GM23338 (cell line): ENCODE measurements at regions not wholly inside any gene's neighbourhood (a gene's known extent, or its start where the extent isn't known, plus 50 kb on each side); places are given as distances from the start of the nearest gene placed in this dataset.

Experiments used
- ATAC-seq: fragments of 200-7000 bp; cut with Tn5 transposase; 3 replicates; pipeline ENCODE4 v1.9.1; 2020
- DNase-seq: peaks from one replicate; pipeline ENCODE4 v3.0.0-alpha.2; 2015; ENCODE audit warnings: low spot score
- H2AFZ ChIP-seq: fragments of 200-600 bp; sonication (generic); 2 replicates; pipeline ENCODE4 v1.8.0; 2016; ENCODE audit warnings: antibody characterized with exemption, mild to moderate bottlenecking, moderate library complexity
- H3F3A ChIP-seq: fragments of 200-600 bp; sonication (generic); replicated peaks from 2 replicates; pipeline ENCODE4 v1.8.0; 2017; ENCODE audit warnings: antibody characterized with exemption, mixed run types, low read depth
- H3K27ac ChIP-seq: fragments of 200-600 bp; sonication (generic); 2 replicates; pipeline ENCODE4 v1.6.1; 2016; ENCODE audit warnings: low read depth
- H3K27me3 ChIP-seq: fragments of 200-600 bp; sonication (generic); 2 replicates; pipeline ENCODE4 v1.8.0; 2016; ENCODE audit warnings: mild to moderate bottlenecking, mixed run types, moderate library complexity; ENCODE audit not compliant: insufficient read depth
- H3K36me3 ChIP-seq: fragments of 200-600 bp; sonication (generic); 2 replicates; pipeline ENCODE4 v1.8.0; 2016; ENCODE audit warnings: mild to moderate bottlenecking; ENCODE audit not compliant: insufficient read depth
- H3K4me1 ChIP-seq: fragments of 200-600 bp; sonication (generic); 2 replicates; pipeline ENCODE4 v1.8.0; 2016; ENCODE audit warnings: mild to moderate bottlenecking, moderate library complexity; ENCODE audit not compliant: insufficient read depth
- H3K4me2 ChIP-seq: fragments of 200-600 bp; sonication (generic); 2 replicates; pipeline ENCODE4 v1.7.1; 2017; ENCODE audit warnings: mixed run types
- H3K4me3 ChIP-seq: fragments of 200-600 bp; sonication (generic); 2 replicates; pipeline ENCODE4 v1.6.1; 2016; ENCODE audit warnings: mixed run types
- H3K79me2 ChIP-seq: fragments of 200-600 bp; sonication (generic); replicated peaks from 2 replicates; pipeline ENCODE4 v1.8.0; 2017; ENCODE audit warnings: mild to moderate bottlenecking; ENCODE audit not compliant: insufficient read depth
- H3K9me2 ChIP-seq: fragments of 200-600 bp; sonication (generic); 2 replicates; pipeline ENCODE4 v1.8.0; 2017; ENCODE audit not compliant: insufficient read depth
- H4K20me1 ChIP-seq: fragments of 200-600 bp; sonication (generic); replicated peaks from 2 replicates; pipeline ENCODE4 v1.8.0; 2017; ENCODE audit warnings: mild to moderate bottlenecking; ENCODE audit not compliant: insufficient read depth
- H3K27ac Mint-ChIP-seq: 2 replicates; pipeline ENCODE4 v1.8.0; 2020; ENCODE audit warnings: inconsistent platforms, mild to moderate bottlenecking, moderate library complexity, mixed read lengths
- H3K27me3 Mint-ChIP-seq: 3 replicates; pipeline ENCODE4 v1.8.0; 2022; ENCODE audit warnings: low read depth, mild to moderate bottlenecking, moderate library complexity, mixed read lengths, inconsistent platforms; ENCODE audit not compliant: insufficient read depth, poor library complexity
- H3K36me3 Mint-ChIP-seq: 3 replicates; pipeline ENCODE4 v1.8.0; 2021; ENCODE audit warnings: low read depth, mild to moderate bottlenecking, inconsistent platforms, moderate library complexity, mixed read lengths
- H3K4me1 Mint-ChIP-seq: 3 replicates; pipeline ENCODE4 v1.8.0; 2020; ENCODE audit warnings: mild to moderate bottlenecking, inconsistent platforms, mixed read lengths
- H3K4me3 Mint-ChIP-seq: 3 replicates; pipeline ENCODE4 v1.8.0; 2021; ENCODE audit warnings: moderate library complexity, mild to moderate bottlenecking, inconsistent platforms, mixed read lengths
- H3K9me3 Mint-ChIP-seq: 3 replicates; pipeline ENCODE4 v1.8.0; 2020; ENCODE audit warnings: moderate library complexity, mild to moderate bottlenecking, inconsistent platforms, mixed read lengths
- ETS1 ChIP-seq: IDR thresholded peaks from 2 replicates; pipeline ENCODE4 v1.6.1; 2016; ENCODE audit warnings: antibody characterized with exemption
- NANOG ChIP-seq: IDR thresholded peaks from 2 replicates; pipeline ENCODE4 v1.6.1; 2016; ENCODE audit warnings: antibody characterized with exemption, borderline replicate concordance
- ZNF331 ChIP-seq: fragments of 250-450 bp; sonication (Bioruptor Pico); IDR thresholded peaks from 2 replicates; pipeline ENCODE4 v1.5.0; 2020; ENCODE audit warnings: low read depth, mild to moderate bottlenecking, moderate library complexity
- TF ChIP-seq, protein P1 (sequence below): fragments of 250-450 bp; sonication (Bioruptor Pico); IDR thresholded peaks from 2 replicates; pipeline ENCODE4 v1.5.0; 2020; ENCODE audit warnings: mild to moderate bottlenecking, moderate library complexity
- TF ChIP-seq, protein P2 (sequence below), 2 experiments: fragments of 200-600 bp in 1 of 2; sonication (generic) in 1 of 2; conservative IDR thresholded peaks; 2 replicates each; pipeline versions ENCODE4 v1.5.1 to v1.6.1; 2016 to 2017; ENCODE audit warnings: antibody characterized with exemption in 2 of 2, low read depth in 2 of 2, mild to moderate bottlenecking in 2 of 2, moderate library complexity in 1 of 2

DNA sequence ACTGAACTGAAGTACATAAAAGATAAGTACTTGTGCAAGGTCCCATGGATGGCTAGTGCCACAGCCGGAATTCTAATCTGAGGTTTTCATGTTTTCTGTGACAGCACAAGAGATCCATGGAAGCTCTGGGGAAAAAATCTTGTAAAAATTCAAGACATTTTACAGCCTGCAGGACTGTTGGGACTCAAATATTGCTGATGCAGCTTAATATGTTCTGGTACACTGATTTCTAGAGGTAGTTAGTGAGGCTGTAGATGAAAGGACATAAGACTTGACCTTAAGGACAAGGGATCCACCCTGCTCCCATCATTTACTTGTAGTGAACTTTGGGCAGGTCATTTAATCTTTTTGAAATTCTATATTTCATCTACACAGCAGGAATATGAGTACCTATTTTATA, 390.4 kb downstream of the TLE4 start (continued):
- TF ChIP-seq, protein P1, sequence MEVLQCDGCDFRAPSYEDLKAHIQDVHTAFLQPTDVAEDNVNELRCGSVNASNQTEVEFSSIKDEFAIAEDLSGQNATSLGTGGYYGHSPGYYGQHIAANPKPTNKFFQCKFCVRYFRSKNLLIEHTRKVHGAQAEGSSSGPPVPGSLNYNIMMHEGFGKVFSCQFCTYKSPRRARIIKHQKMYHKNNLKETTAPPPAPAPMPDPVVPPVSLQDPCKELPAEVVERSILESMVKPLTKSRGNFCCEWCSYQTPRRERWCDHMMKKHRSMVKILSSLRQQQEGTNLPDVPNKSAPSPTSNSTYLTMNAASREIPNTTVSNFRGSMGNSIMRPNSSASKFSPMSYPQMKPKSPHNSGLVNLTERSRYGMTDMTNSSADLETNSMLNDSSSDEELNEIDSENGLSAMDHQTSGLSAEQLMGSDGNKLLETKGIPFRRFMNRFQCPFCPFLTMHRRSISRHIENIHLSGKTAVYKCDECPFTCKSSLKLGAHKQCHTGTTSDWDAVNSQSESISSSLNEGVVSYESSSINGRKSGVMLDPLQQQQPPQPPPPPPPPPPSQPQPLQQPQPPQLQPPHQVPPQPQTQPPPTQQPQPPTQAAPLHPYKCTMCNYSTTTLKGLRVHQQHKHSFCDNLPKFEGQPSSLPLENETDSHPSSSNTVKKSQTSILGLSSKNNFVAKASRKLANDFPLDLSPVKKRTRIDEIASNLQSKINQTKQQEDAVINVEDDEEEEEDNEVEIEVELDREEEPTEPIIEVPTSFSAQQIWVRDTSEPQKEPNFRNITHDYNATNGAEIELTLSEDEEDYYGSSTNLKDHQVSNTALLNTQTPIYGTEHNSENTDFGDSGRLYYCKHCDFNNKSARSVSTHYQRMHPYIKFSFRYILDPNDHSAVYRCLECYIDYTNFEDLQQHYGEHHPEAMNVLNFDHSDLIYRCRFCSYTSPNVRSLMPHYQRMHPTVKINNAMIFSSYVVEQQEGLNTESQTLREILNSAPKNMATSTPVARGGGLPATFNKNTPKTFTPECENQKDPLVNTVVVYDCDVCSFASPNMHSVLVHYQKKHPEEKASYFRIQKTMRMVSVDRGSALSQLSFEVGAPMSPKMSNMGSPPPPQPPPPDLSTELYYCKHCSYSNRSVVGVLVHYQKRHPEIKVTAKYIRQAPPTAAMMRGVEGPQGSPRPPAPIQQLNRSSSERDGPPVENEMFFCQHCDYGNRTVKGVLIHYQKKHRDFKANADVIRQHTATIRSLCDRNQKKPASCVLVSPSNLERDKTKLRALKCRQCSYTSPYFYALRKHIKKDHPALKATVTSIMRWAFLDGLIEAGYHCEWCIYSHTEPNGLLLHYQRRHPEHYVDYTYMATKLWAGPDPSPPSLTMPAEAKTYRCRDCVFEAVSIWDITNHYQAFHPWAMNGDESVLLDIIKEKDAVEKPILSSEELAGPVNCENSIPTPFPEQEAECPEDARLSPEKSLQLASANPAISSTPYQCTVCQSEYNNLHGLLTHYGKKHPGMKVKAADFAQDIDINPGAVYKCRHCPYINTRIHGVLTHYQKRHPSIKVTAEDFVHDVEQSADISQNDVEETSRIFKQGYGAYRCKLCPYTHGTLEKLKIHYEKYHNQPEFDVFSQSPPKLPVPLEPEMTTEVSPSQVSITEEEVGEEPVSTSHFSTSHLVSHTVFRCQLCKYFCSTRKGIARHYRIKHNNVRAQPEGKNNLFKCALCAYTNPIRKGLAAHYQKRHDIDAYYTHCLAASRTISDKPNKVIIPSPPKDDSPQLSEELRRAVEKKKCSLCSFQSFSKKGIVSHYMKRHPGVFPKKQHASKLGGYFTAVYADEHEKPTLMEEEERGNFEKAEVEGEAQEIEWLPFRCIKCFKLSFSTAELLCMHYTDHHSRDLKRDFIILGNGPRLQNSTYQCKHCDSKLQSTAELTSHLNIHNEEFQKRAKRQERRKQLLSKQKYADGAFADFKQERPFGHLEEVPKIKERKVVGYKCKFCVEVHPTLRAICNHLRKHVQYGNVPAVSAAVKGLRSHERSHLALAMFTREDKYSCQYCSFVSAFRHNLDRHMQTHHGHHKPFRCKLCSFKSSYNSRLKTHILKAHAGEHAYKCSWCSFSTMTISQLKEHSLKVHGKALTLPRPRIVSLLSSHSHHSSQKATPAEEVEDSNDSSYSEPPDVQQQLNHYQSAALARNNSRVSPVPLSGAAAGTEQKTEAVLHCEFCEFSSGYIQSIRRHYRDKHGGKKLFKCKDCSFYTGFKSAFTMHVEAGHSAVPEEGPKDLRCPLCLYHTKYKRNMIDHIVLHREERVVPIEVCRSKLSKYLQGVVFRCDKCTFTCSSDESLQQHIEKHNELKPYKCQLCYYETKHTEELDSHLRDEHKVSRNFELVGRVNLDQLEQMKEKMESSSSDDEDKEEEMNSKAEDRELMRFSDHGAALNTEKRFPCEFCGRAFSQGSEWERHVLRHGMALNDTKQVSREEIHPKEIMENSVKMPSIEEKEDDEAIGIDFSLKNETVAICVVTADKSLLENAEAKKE, result no peak

GRCh38 chr9:79955300-79955699, 383.5 kb downstream of the TLE4 start:
- H4K20me1 ChIP-seq, result no peaks in the 10 kb centered on the region
- Mint-ChIP-seq H3K27ac (no peak overlapping the region), H3K9me3 (peaks cover 9% of the 10 kb centered on the region), H3K27me3 (no peaks in the 10 kb centered on the region), H3K36me3 (peaks cover 9% of the 10 kb centered on the region), H3K4me3 (no peak overlapping the region), H3K4me1 (no peaks in the 10 kb centered on the region)
- TF ChIP-seq ETS1 (no peak), NANOG (no peak), ZNF331 (no peak)
- TF ChIP-seq, protein P2, sequence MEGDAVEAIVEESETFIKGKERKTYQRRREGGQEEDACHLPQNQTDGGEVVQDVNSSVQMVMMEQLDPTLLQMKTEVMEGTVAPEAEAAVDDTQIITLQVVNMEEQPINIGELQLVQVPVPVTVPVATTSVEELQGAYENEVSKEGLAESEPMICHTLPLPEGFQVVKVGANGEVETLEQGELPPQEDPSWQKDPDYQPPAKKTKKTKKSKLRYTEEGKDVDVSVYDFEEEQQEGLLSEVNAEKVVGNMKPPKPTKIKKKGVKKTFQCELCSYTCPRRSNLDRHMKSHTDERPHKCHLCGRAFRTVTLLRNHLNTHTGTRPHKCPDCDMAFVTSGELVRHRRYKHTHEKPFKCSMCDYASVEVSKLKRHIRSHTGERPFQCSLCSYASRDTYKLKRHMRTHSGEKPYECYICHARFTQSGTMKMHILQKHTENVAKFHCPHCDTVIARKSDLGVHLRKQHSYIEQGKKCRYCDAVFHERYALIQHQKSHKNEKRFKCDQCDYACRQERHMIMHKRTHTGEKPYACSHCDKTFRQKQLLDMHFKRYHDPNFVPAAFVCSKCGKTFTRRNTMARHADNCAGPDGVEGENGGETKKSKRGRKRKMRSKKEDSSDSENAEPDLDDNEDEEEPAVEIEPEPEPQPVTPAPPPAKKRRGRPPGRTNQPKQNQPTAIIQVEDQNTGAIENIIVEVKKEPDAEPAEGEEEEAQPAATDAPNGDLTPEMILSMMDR (conservative IDR thresholded peaks at IDR 0.05; ENCODE audit: low read depth in 2 of 2), result peak; percentile 46 to 71
- no peak overlapping the region for H3K4me3 ChIP-seq
- H3K79me2 ChIP-seq, result no peaks in the 10 kb centered on the region
- no peaks in the 10 kb centered on the region for H3K4me1 ChIP-seq
- H3K27ac ChIP-seq, result no peak overlapping the region
- no peak overlapping the region for H3K4me2 ChIP-seq
- no peaks in the 10 kb centered on the region; the same call in 1 of the 2 replicates for H3K9me2 ChIP-seq
- H3F3A ChIP-seq, result no peaks in the 10 kb centered on the region
- no peaks in the 10 kb centered on the region for H3K36me3 ChIP-seq
- peak; percentile 12 for DNase-seq
- ATAC-seq, result no peak
- no peak overlapping the region for H2AFZ ChIP-seq
- H3K27me3 ChIP-seq, result no peaks in the 10 kb centered on the region
